Prostate gland (tissue), 2 donors: ENCODE measurements at regions not wholly inside any gene's neighbourhood (a gene's known extent, or its start where the extent isn't known, plus 50 kb on each side); places are given as distances from the start of the nearest gene placed in this dataset.

ENCODE experiments used
- CTCF ChIP-seq, 4 experiments: fragments of 200-600 bp in 2 of 4; fragments of 450-650 bp in 2 of 4; sonication (generic) in 2 of 4; IDR thresholded peaks; 1 replicate in 3 of 4; 2 replicates in 1 of 4; pipeline ENCODE4 v1.5.1; 2016 to 2019; ENCODE audit warnings: antibody characterized with exemption in 4 of 4, mild to moderate bottlenecking in 2 of 4, moderate library complexity in 2 of 4
- POLR2A ChIP-seq: fragments of 450-650 bp; IDR thresholded peaks from one replicate; pipeline ENCODE4 v1.6.1; 2016; ENCODE audit warnings: antibody characterized with exemption, mild to moderate bottlenecking
- POLR2AphosphoS5 ChIP-seq: sonication (generic); formaldehyde crosslinking; IDR thresholded peaks from one replicate; pipeline ENCODE4 v1.6.1; 2017; ENCODE audit warnings: antibody characterized with exemption

- TF ChIP-seq CTCF (IDR thresholded peaks at IDR 0.05) (no peak), POLR2AphosphoS5 (no peak), POLR2A (no peak)
Measured at GRCh38 chr1:82168482-82168881, 367.7 kb downstream of the ADGRL2 start.
